Large intestine (tissue), 3 donors: ENCODE measurements at regions not wholly inside any gene's neighbourhood (a gene's known extent, or its start where the extent isn't known, plus 50 kb on each side); places are given as distances from the start of the nearest gene placed in this dataset.
A peak's percentile ranks its signal among the peaks of the same experiment; 100 is the strongest.

Experiments
- DNase-seq, 2 donors: peaks; one replicate each; pipeline versions ENCODE4 v3.0.0 to v3.0.0-alpha.2; 2013
- H3K27ac ChIP-seq: one replicate; pipeline ENCODE4 v1.5.1; 2013; ENCODE audit warnings: low read length
- H3K27me3 ChIP-seq: 2 replicates; pipeline ENCODE4 v1.6.1; 2013; ENCODE audit warnings: low read length; ENCODE audit not compliant: control insufficient read depth, insufficient read depth
- H3K36me3 ChIP-seq: 2 replicates; pipeline ENCODE4 v1.6.1; 2013; ENCODE audit warnings: low read length; ENCODE audit not compliant: control insufficient read depth, insufficient read depth
- H3K4me1 ChIP-seq: one replicate; pipeline ENCODE4 v1.6.1; 2013; ENCODE audit warnings: low read length; ENCODE audit not compliant: control insufficient read depth, insufficient read depth
- H3K4me3 ChIP-seq: one replicate; pipeline ENCODE4 v1.5.1; 2013; ENCODE audit warnings: low read length
- H3K9me3 ChIP-seq: one replicate; pipeline ENCODE4 v1.6.1; 2013; ENCODE audit warnings: mild to moderate bottlenecking, low read depth, low read length, moderate library complexity; ENCODE audit not compliant: control insufficient read depth
- WGBS: methylation state at CpG from one replicate; pipeline ENCODE4 v1.1.5; 2013; ENCODE audit warnings: low lambda C conversion rate; ENCODE audit not compliant: insufficient coverage; 5-methylcytosine and 5-hydroxymethylcytosine counted together

GRCh38 chr1:193549081-193549480, 362.7 kb upstream of the B3GALT2 start:
- no CpG with 5 or more reads among the region's 1 CpG for WGBS
- peak; percentile 74 to 93 for DNase-seq
- H3K9me3 ChIP-seq, result no peaks in the 10 kb centered on the region
- no peaks in the 10 kb centered on the region for H3K36me3 ChIP-seq
- H3K27me3 ChIP-seq, result no peaks in the 10 kb centered on the region
- H3K4me3 ChIP-seq, result no peak overlapping the region
- peaks cover 34% of the 10 kb centered on the region for H3K4me1 ChIP-seq
- peak overlapping the region; percentile 65 for H3K27ac ChIP-seq

- Histone ChIP-seq H3K4me3 (no peak overlapping the region), H3K27ac (no peak overlapping the region), H3K27me3 (no peaks in the 10 kb centered on the region), H3K4me1 (peaks cover 34% of the 10 kb centered on the region), H3K36me3 (no peaks in the 10 kb centered on the region), H3K9me3 (no peaks in the 10 kb centered on the region)
- no peak for DNase-seq
- WGBS, result no CpG with 5 or more reads among the region's 2 CpGs
These were observed 358.8 kb upstream of the B3GALT2 start for GRCh38 chr1:193545171-193545570.

DNA sequence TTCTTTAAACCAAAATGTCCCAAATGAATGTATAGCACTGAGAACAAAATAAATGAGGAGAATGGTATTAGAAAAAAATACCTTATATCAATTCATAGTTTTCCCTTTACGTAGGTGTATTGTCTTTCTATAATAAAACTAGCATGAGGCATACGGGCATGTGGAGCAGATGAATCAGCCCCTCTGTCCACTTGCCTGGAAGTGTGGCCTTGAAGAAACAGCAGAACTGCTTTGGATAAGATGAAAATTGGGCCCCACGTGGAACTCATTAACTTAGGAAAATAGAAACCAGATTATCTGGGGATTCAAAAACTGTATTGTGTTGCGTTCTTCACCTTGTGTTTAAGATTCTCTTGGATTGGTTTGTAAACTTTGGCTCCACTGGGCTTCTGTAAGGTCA, 356.8 kb upstream of the B3GALT2 start:
- no peak overlapping the region for H3K4me3 ChIP-seq
- H3K27ac ChIP-seq, result no peak overlapping the region
- H3K9me3 ChIP-seq, result no peaks in the 10 kb centered on the region
- H3K4me1 ChIP-seq, result peaks cover 25% of the 10 kb centered on the region
- no CpG with 5 or more reads among the region's 4 CpGs for WGBS
- H3K36me3 ChIP-seq, result no peaks in the 10 kb centered on the region
- H3K27me3 ChIP-seq, result no peaks in the 10 kb centered on the region
- peak in 1 of 2 donors; percentile 53 for DNase-seq

- H3K4me1 ChIP-seq, result peaks cover 19% of the 10 kb centered on the region
- no peak overlapping the region for H3K27ac ChIP-seq
- H3K4me3 ChIP-seq, result no peak overlapping the region
- H3K27me3 ChIP-seq, result no peaks in the 10 kb centered on the region
- H3K9me3 ChIP-seq, result no peaks in the 10 kb centered on the region
- no peaks in the 10 kb centered on the region for H3K36me3 ChIP-seq
- WGBS, result no CpG with 5 or more reads among the region's 1 CpG
- DNase-seq, result peak in 1 of 2 donors; percentile 34
These were observed 356.3 kb upstream of the B3GALT2 start for GRCh38 chr1:193542690-193543089.

GRCh38 chr1:193540511-193540910, 354.1 kb upstream of the B3GALT2 start:
- H3K9me3 ChIP-seq, result no peaks in the 10 kb centered on the region
- H3K36me3 ChIP-seq, result no peaks in the 10 kb centered on the region
- no peak for DNase-seq
- no peak overlapping the region for H3K4me3 ChIP-seq
- peaks cover 8% of the 10 kb centered on the region for H3K4me1 ChIP-seq
- H3K27ac ChIP-seq, result no peak overlapping the region
- H3K27me3 ChIP-seq, result no peaks in the 10 kb centered on the region

DNA sequence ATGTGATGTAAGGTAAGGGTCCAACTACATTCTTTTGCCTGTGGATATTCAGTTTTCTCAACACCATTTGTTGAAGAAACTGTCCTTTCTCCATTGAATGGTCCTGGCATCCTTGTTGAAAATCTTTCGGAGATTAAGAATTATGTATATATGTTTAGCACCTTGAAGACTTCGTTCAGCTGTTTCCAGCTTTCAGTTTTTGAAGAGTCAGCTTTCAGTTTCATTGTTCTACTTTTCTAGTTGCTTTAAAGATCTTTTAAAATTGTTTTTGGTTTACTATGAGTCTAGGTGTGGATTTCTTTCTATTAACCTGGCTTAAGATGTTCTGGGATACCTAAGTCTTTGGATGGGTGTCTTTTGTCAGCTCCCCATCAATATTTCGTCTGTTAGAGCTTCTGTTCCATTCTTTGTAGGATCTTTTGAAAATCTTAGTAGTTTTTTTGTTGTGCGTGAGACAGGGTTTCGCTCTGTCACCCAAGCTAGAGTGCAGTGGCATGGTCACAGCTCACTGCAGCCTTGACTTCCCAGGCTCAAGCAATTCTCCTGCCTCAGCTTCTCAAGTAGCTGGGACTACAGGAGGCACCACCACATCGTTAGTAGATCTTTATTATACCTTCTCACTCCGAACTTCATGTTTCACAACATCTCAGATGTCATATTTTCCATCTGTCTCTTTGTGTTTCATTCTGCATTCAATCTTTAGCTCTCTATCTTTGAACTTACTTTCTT, 353.5 kb upstream of the B3GALT2 start:
- 85% methylated on average over 5 of the region's 7 CpGs for WGBS
- Histone ChIP-seq H3K4me1 (peaks cover 8% of the 10 kb centered on the region), H3K36me3 (no peaks in the 10 kb centered on the region), H3K27ac (no peak overlapping the region), H3K9me3 (no peaks in the 10 kb centered on the region), H3K4me3 (no peak overlapping the region), H3K27me3 (no peaks in the 10 kb centered on the region)
- no peak for DNase-seq

DNA sequence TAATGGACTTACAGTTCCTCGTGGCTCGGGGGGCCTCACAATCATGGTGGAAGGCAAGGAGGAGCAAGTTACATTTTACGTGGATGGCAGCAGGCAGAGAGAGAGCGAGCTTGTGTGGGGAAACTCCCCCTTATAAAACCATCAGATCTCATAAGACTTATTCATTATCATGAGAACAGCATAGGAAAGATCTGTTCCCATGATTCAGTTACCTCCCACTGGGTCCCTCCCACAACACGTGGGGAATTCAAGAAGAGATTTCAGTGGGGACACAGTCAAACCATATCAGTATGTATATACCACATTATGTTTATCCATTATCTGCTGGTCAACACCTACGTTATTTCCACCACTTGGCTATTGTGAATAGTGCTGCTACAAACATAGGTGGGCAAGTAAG, 352.3 kb upstream of the B3GALT2 start:
- no peak overlapping the region for H3K4me3 ChIP-seq
- DNase-seq, result no peak
- no peaks in the 10 kb centered on the region for H3K9me3 ChIP-seq
- no peaks in the 10 kb centered on the region for H3K27me3 ChIP-seq
- peaks cover 7% of the 10 kb centered on the region for H3K4me1 ChIP-seq
- no peak overlapping the region for H3K27ac ChIP-seq
- 100% methylated on average over 1 of the region's 6 CpGs for WGBS
- no peaks in the 10 kb centered on the region for H3K36me3 ChIP-seq

- Histone ChIP-seq H3K27ac (no peak overlapping the region), H3K9me3 (no peaks in the 10 kb centered on the region), H3K36me3 (no peaks in the 10 kb centered on the region), H3K4me1 (peaks cover 5% of the 10 kb centered on the region), H3K27me3 (no peaks in the 10 kb centered on the region), H3K4me3 (no peak overlapping the region)
- no CpG with 5 or more reads among the region's 2 CpGs for WGBS
- no peak for DNase-seq
These were observed 351.6 kb upstream of the B3GALT2 start for GRCh38 chr1:193538003-193538354.

DNA sequence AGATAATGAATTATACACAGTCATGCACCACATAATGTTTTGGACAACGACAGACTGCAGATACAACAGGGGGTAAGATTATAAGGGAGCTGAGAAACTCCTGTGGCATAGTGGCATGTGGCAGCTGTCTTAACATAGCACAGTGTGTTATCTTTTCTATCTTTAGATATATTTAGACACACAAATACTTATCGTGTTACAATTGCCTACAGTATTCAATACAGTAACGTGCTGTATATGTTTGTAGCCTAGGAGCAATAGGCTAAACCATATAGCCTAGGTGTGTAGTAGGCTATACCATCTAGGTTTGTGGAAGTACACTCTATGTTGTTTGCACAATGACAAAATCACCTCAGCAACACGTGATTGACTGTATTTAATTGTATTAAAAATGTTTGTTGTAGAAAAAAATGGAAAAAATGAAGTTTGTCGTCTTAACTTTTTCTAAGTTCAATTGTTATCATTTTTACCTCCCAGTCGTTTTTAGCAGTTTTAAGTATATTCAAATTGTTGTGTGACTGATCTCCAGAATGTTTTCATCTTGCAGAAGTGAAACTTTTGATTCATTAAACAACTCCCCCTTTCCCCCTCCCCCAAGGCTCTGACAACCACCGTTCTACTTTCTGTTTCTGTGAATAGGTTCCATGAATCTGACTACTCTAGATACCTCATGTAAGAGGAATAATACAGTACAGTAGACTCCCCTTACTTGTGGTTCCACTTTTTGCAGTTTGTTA, 351.0 kb upstream of the B3GALT2 start:
- no peaks in the 10 kb centered on the region for H3K9me3 ChIP-seq
- H3K27ac ChIP-seq, result no peak overlapping the region
- H3K4me1 ChIP-seq, result no peaks in the 10 kb centered on the region
- H3K4me3 ChIP-seq, result no peak overlapping the region
- WGBS, result 83% methylated on average over 2 of the region's 7 CpGs
- no peaks in the 10 kb centered on the region for H3K27me3 ChIP-seq
- H3K36me3 ChIP-seq, result no peaks in the 10 kb centered on the region
- DNase-seq, result no peak

DNA sequence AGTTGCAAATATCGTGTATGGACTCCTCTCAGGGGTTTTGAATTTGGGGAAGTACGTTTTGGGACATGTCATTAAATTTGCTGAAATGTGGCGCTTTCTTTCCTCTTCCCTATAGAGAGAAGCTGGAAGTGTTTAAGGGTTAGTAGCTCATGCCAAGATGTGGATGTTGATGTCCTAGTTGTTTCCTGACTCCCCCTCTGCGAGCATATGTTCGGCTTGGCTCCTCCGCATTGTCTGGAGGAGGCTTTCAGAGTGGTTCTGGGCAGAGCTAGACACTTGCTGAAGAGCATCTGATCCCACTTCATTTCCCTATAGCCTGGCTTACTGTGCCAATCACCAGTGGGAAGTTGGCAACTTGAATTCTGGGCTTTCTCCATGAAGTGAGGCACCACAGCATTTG, 347.4 kb upstream of the B3GALT2 start:
- no peak for DNase-seq
- WGBS, result 80% methylated on average over 2 of the region's 6 CpGs
- no peak overlapping the region for H3K27ac ChIP-seq
- H3K9me3 ChIP-seq, result no peaks in the 10 kb centered on the region
- no peak overlapping the region for H3K4me3 ChIP-seq
- H3K27me3 ChIP-seq, result no peaks in the 10 kb centered on the region
- H3K36me3 ChIP-seq, result no peaks in the 10 kb centered on the region
- no peaks in the 10 kb centered on the region for H3K4me1 ChIP-seq
